ENCODE measurements at regions not wholly inside any gene's neighbourhood (a gene's known extent, or its start where the extent isn't known, plus 50 kb on each side); places are given as distances from the start of the nearest gene placed in this dataset.

GRCh38 chr2:84373391-84373790, 85.7 kb downstream of the SUCLG1 start:
- Mint-ChIP-seq H3K4me1 (no peaks in the 10 kb centered on the region), H3K4me3 (no peak overlapping the region), H3K27me3 (no peaks in the 10 kb centered on the region), H3K9me3 (ENCODE audit: low read depth) (no peaks in the 10 kb centered on the region), H3K27ac (no peak overlapping the region), H3K36me3 (no peaks in the 10 kb centered on the region)
- ATAC-seq: no peak
- DNase-seq: no peak
- CTCF ChIA-PET: no interaction called here

- DNase-seq (no peak), ATAC-seq (no peak)
- H3K27ac Mint-ChIP-seq: no peak overlapping the region
- no peaks in the 10 kb centered on the region for H3K4me1 Mint-ChIP-seq
- H3K36me3 Mint-ChIP-seq: no peaks in the 10 kb centered on the region
- CTCF ChIA-PET: no interaction called here
- peaks cover 3% of the 10 kb centered on the region for H3K9me3 Mint-ChIP-seq (ENCODE audit: low read depth)
- no peak overlapping the region for H3K4me3 Mint-ChIP-seq
- H3K27me3 Mint-ChIP-seq: peaks cover 9% of the 10 kb centered on the region
Observed at GRCh38 chr2:84362541-84362940, 96.5 kb downstream of the SUCLG1 start.

GRCh38 chr2:84338069-84338468, 121.0 kb downstream of the SUCLG1 start:
- no peak for DNase-seq
- ATAC-seq: no peak
- Mint-ChIP-seq H3K4me1 (no peaks in the 10 kb centered on the region), H3K4me3 (no peak overlapping the region), H3K36me3 (no peaks in the 10 kb centered on the region), H3K27ac (no peak overlapping the region), H3K27me3 (peaks cover 20% of the 10 kb centered on the region), H3K9me3 (ENCODE audit: low read depth) (no peaks in the 10 kb centered on the region)
- CTCF ChIA-PET: no interaction called here

- CTCF ChIA-PET: no interaction called here
- no peaks in the 10 kb centered on the region for H3K9me3 Mint-ChIP-seq (ENCODE audit: low read depth)
- peaks cover 31% of the 10 kb centered on the region for H3K27me3 Mint-ChIP-seq
- no peak for ATAC-seq
- H3K36me3 Mint-ChIP-seq: no peaks in the 10 kb centered on the region
- no peak overlapping the region for H3K4me3 Mint-ChIP-seq
- DNase-seq: no peak
- H3K27ac Mint-ChIP-seq: no peak overlapping the region
- no peaks in the 10 kb centered on the region for H3K4me1 Mint-ChIP-seq
Observed at GRCh38 chr2:84327645-84328249, 131.3 kb downstream of the SUCLG1 start.

GRCh38 chr2:84326831-84327432, 132.1 kb downstream of the SUCLG1 start:
- Mint-ChIP-seq H3K36me3 (no peaks in the 10 kb centered on the region), H3K4me1 (no peaks in the 10 kb centered on the region), H3K4me3 (no peak overlapping the region), H3K27ac (no peak overlapping the region), H3K9me3 (ENCODE audit: low read depth) (no peaks in the 10 kb centered on the region), H3K27me3 (peaks cover 28% of the 10 kb centered on the region)
- CTCF ChIA-PET: interaction anchor here (1.3 kb wide), 1 partner anchor 12 kb away, joined by 4 read pairs; no protein-coding TSS in a partner anchor
- no peak for ATAC-seq
- no peak for DNase-seq

GRCh38 chr2:84323890-84324289, 135.2 kb downstream of the SUCLG1 start:
- Mint-ChIP-seq H3K27ac (no peak overlapping the region), H3K4me1 (no peaks in the 10 kb centered on the region), H3K4me3 (no peak overlapping the region), H3K9me3 (ENCODE audit: low read depth) (no peaks in the 10 kb centered on the region), H3K27me3 (peaks cover 34% of the 10 kb centered on the region), H3K36me3 (no peaks in the 10 kb centered on the region)
- DNase-seq (no peak), ATAC-seq (no peak)
- CTCF ChIA-PET: interaction anchor here (1.1 to 1.4 kb wide), 3 partner anchors 9 to 10 kb away, joined by 3 read pairs; no protein-coding TSS in a partner anchor

GRCh38 chr2:84320940-84321339, 138.1 kb downstream of the SUCLG1 start:
- Mint-ChIP-seq H3K4me3 (no peak overlapping the region), H3K9me3 (ENCODE audit: low read depth) (no peaks in the 10 kb centered on the region), H3K4me1 (no peaks in the 10 kb centered on the region), H3K27me3 (peaks cover 32% of the 10 kb centered on the region), H3K36me3 (no peaks in the 10 kb centered on the region), H3K27ac (no peak overlapping the region)
- no peak for DNase-seq
- no peak for ATAC-seq
- CTCF ChIA-PET: no interaction called here

GRCh38 chr2:84319581-84319980, 139.5 kb downstream of the SUCLG1 start:
- Mint-ChIP-seq H3K36me3 (no peaks in the 10 kb centered on the region), H3K27me3 (peaks cover 31% of the 10 kb centered on the region), H3K9me3 (ENCODE audit: low read depth) (no peaks in the 10 kb centered on the region), H3K27ac (no peak overlapping the region), H3K4me3 (no peak overlapping the region), H3K4me1 (no peaks in the 10 kb centered on the region)
- CTCF ChIA-PET: interaction anchor here (0.8 kb wide), 1 partner anchor 174 kb away, joined by 3 read pairs; no protein-coding TSS in a partner anchor
- DNase-seq (no peak), ATAC-seq (no peak)

GRCh38 chr2:84317135-84317534, 141.9 kb downstream of the SUCLG1 start:
- ATAC-seq: no peak
- H3K4me3 Mint-ChIP-seq: no peak overlapping the region
- CTCF ChIA-PET: interaction anchor here (0.9 to 1.5 kb wide), 2 partner anchors 12 to 95 kb away, joined by 3 read pairs; no protein-coding TSS in a partner anchor
- H3K9me3 Mint-ChIP-seq (ENCODE audit: low read depth): no peaks in the 10 kb centered on the region
- peaks cover 16% of the 10 kb centered on the region for H3K27me3 Mint-ChIP-seq
- H3K27ac Mint-ChIP-seq: no peak overlapping the region
- H3K4me1 Mint-ChIP-seq: no peaks in the 10 kb centered on the region
- no peaks in the 10 kb centered on the region for H3K36me3 Mint-ChIP-seq
- DNase-seq: no peak

- no peak overlapping the region for H3K4me3 Mint-ChIP-seq
- H3K9me3 Mint-ChIP-seq (ENCODE audit: low read depth): no peaks in the 10 kb centered on the region
- ATAC-seq (peak; percentile 83), DNase-seq (peak; percentile 82)
- H3K27ac Mint-ChIP-seq: no peak overlapping the region
- CTCF ChIA-PET: interaction anchor here (0.6 to 2.7 kb wide), 7 partner anchors 9 to 292 kb away, joined by 3 to 10 read pairs (median 4); no protein-coding TSS in a partner anchor
- no peaks in the 10 kb centered on the region for H3K36me3 Mint-ChIP-seq
- H3K4me1 Mint-ChIP-seq: no peaks in the 10 kb centered on the region
- peaks cover 11% of the 10 kb centered on the region for H3K27me3 Mint-ChIP-seq
Observed at GRCh38 chr2:84314901-84315330, 144.2 kb downstream of the SUCLG1 start.

- DNase-seq (no peak), ATAC-seq (no peak)
- CTCF ChIA-PET: interaction anchor here (1.2 to 2.7 kb wide), 6 partner anchors 9 to 292 kb away, joined by 3 to 10 read pairs (median 6); no protein-coding TSS in a partner anchor
- Mint-ChIP-seq H3K27me3 (peaks cover 9% of the 10 kb centered on the region), H3K4me1 (no peaks in the 10 kb centered on the region), H3K36me3 (no peaks in the 10 kb centered on the region), H3K27ac (no peak overlapping the region), H3K4me3 (no peak overlapping the region), H3K9me3 (ENCODE audit: low read depth) (no peaks in the 10 kb centered on the region)
Observed at GRCh38 chr2:84314250-84314649, 144.8 kb downstream of the SUCLG1 start.

- no peaks in the 10 kb centered on the region for H3K4me1 Mint-ChIP-seq
- no peaks in the 10 kb centered on the region for H3K36me3 Mint-ChIP-seq
- peaks cover 5% of the 10 kb centered on the region for H3K27me3 Mint-ChIP-seq
- CTCF ChIA-PET: no interaction called here
- no peak overlapping the region for H3K27ac Mint-ChIP-seq
- peaks cover 5% of the 10 kb centered on the region for H3K9me3 Mint-ChIP-seq (ENCODE audit: low read depth)
- ATAC-seq (no peak), DNase-seq (no peak)
- H3K4me3 Mint-ChIP-seq: no peak overlapping the region
Observed at GRCh38 chr2:84309281-84309680, 149.8 kb downstream of the SUCLG1 start.

GRCh38 chr2:84306361-84306760, 152.7 kb downstream of the SUCLG1 start:
- no peak overlapping the region for H3K4me3 Mint-ChIP-seq
- no peak for ATAC-seq
- H3K27me3 Mint-ChIP-seq: peaks cover 5% of the 10 kb centered on the region
- H3K4me1 Mint-ChIP-seq: no peaks in the 10 kb centered on the region
- CTCF ChIA-PET: no interaction called here
- H3K9me3 Mint-ChIP-seq (ENCODE audit: low read depth): peaks cover 5% of the 10 kb centered on the region
- no peak for DNase-seq
- no peak overlapping the region for H3K27ac Mint-ChIP-seq
- no peaks in the 10 kb centered on the region for H3K36me3 Mint-ChIP-seq

Measured in activated CD8-positive, alpha-beta memory T cell treated with anti-CD3 and anti-CD28 coated beads, Interleukin-2, amount 10 ng/mL, durations not matched to agents 7 days and 5 days (primary cell).